ENCODE measurements at regions not wholly inside any gene's neighbourhood (a gene's known extent, or its start where the extent isn't known, plus 50 kb on each side); places are given as distances from the start of the nearest gene placed in this dataset.
"Not testable (repeated sequence)": the region's sequence is repeated elsewhere in the genome, so short reads cannot be mapped to it uniquely, and the experiment has no call there.

GRCh38 chr9:65416948-65417347 is 131.9 kb upstream of the FOXD4L5 start:
- not testable (repeated sequence) for DNase-seq

- not testable (repeated sequence) for DNase-seq
Observed at GRCh38 chr9:65414249-65414648, 129.2 kb upstream of the FOXD4L5 start.

GRCh38 chr9:65413371-65413770 is 128.4 kb upstream of the FOXD4L5 start:
- not testable (repeated sequence) for DNase-seq

- DNase-seq = no peak
Observed at GRCh38 chr9:65411901-65412300, 126.9 kb upstream of the FOXD4L5 start.

- no peak for DNase-seq
Observed at GRCh38 chr9:65411336-65411735, 126.3 kb upstream of the FOXD4L5 start.

GRCh38 chr9:65410926-65411325 is 125.9 kb upstream of the FOXD4L5 start:
- no peak for DNase-seq

GRCh38 chr9:65409471-65409980 is 124.5 kb upstream of the FOXD4L5 start:
- no peak for DNase-seq

- DNase-seq = not testable (repeated sequence)
Observed at GRCh38 chr9:65408806-65409205, 123.8 kb upstream of the FOXD4L5 start.

GRCh38 chr9:65406625-65407024 is 121.6 kb upstream of the FOXD4L5 start:
- not testable (repeated sequence) for DNase-seq

- DNase-seq = not testable (repeated sequence)
Observed at GRCh38 chr9:65405766-65406165, 120.8 kb upstream of the FOXD4L5 start.

- no peak for DNase-seq
Observed at GRCh38 chr9:65405253-65405652, 120.2 kb upstream of the FOXD4L5 start.

- no peak for DNase-seq
Observed at GRCh38 chr9:65404232-65405006, 119.4 kb upstream of the FOXD4L5 start.

- no peak for DNase-seq
Observed at GRCh38 chr9:65403721-65404120, 118.7 kb upstream of the FOXD4L5 start.

- not testable (repeated sequence) for DNase-seq
Observed at GRCh38 chr9:65403072-65403471, 118.1 kb upstream of the FOXD4L5 start.

- not testable (repeated sequence) for DNase-seq
Observed at GRCh38 chr9:65402206-65402870, 117.3 kb upstream of the FOXD4L5 start.

- not testable (repeated sequence) for DNase-seq
Observed at GRCh38 chr9:65401456-65402045, 116.5 kb upstream of the FOXD4L5 start.

GRCh38 chr9:65400886-65401285 is 115.9 kb upstream of the FOXD4L5 start:
- no peak for DNase-seq

- DNase-seq = not testable (repeated sequence)
Observed at GRCh38 chr9:65397763-65398719, 113.0 kb upstream of the FOXD4L5 start.

- DNase-seq = not testable (repeated sequence)
Observed at GRCh38 chr9:65397226-65397625, 112.2 kb upstream of the FOXD4L5 start.

- DNase-seq = not testable (repeated sequence)
Observed at GRCh38 chr9:65396601-65397000, 111.6 kb upstream of the FOXD4L5 start.

GRCh38 chr9:65395789-65396188 is 110.8 kb upstream of the FOXD4L5 start:
- not testable (repeated sequence) for DNase-seq

GRCh38 chr9:65395121-65395520 is 110.1 kb upstream of the FOXD4L5 start:
- not testable (repeated sequence) for DNase-seq
